Sigmoid colon (tissue), 6 donors: ENCODE measurements at regions not wholly inside any gene's neighbourhood (a gene's known extent, or its start where the extent isn't known, plus 50 kb on each side); places are given as distances from the start of the nearest gene placed in this dataset.
"Not testable (repeated sequence)": the region's sequence is repeated elsewhere in the genome, so short reads cannot be mapped to it uniquely, and the experiment has no call there.

Source experiments
- DNase-seq: peaks from one replicate; pipeline ENCODE4 v3.0.0-alpha.2; 2019
- H3K27ac ChIP-seq, 4 donors: fragments of 200-600 bp; sonication (generic); one replicate each; pipeline ENCODE4 v1.5.1; 2016 to 2019; ENCODE audit warnings: mild to moderate bottlenecking in 1 of 4
- H3K27me3 ChIP-seq, 3 donors: fragments of 200-600 bp; sonication (generic); one replicate each; pipeline ENCODE4 v1.5.1; 2019; ENCODE audit warnings: mild to moderate bottlenecking in 1 of 3
- H3K36me3 ChIP-seq, 4 donors: fragments of 200-600 bp; sonication (generic); one replicate each; pipeline ENCODE4 v1.5.1; 2016 to 2019
- H3K4me1 ChIP-seq, 4 donors: fragments of 200-600 bp; sonication (generic); one replicate each; pipeline ENCODE4 v1.5.1; 2017 to 2019
- H3K4me3 ChIP-seq, 4 donors: fragments of 200-600 bp; sonication (generic); one replicate each; pipeline ENCODE4 v1.5.1; 2017 to 2019; ENCODE audit warnings: mild to moderate bottlenecking in 2 of 4, moderate library complexity in 1 of 4
- H3K9me3 ChIP-seq, 4 donors: fragments of 200-600 bp in 3 of 4; sonication (generic) in 3 of 4; one replicate each; pipeline versions ENCODE4 v1.5.1 to v1.6.1; 2013 to 2019
- EP300 ChIP-seq, 4 donors: sonication (generic); formaldehyde crosslinking; IDR thresholded peaks; one replicate each; pipeline ENCODE4 v1.6.1; 2017; ENCODE audit warnings: antibody characterized with exemption in 4 of 4
- POLR2A ChIP-seq, 2 donors: fragments of 450-650 bp; IDR thresholded peaks; one replicate each; pipeline ENCODE4 v1.6.1; 2016; ENCODE audit warnings: antibody characterized with exemption in 2 of 2, mild to moderate bottlenecking in 2 of 2, moderate library complexity in 2 of 2
- POLR2AphosphoS5 ChIP-seq, 4 donors: sonication (generic); formaldehyde crosslinking; IDR thresholded peaks; one replicate each; pipeline ENCODE4 v1.6.1; 2017; ENCODE audit warnings: antibody characterized with exemption in 4 of 4
- WGBS, 2 donors: extraction: QIAGEN DNeasy Blood & Tissue Kit; methylation state at CpG; one replicate each; pipeline ENCODE4 v1.1.7; 2013; 5-methylcytosine and 5-hydroxymethylcytosine counted together
- intact Hi-C: fragments of 100-400 bp; cut with DNase I; formaldehyde crosslinking; loops from one replicate; pipeline ENCODE4 v1.15.1; 2023
- TF ChIP-seq, protein P1 (sequence below), 4 experiments: fragments of 450-650 bp in 3 of 4; fragments of 200-600 bp in 1 of 4; IDR thresholded peaks; one replicate each; pipeline ENCODE4 v1.5.1; 2016 to 2019; ENCODE audit warnings: antibody characterized with exemption in 4 of 4, mild to moderate bottlenecking in 3 of 4, moderate library complexity in 2 of 4
- donor health status: healthy with polysubstance abuse.
- donor health status: healthy.

DNA sequence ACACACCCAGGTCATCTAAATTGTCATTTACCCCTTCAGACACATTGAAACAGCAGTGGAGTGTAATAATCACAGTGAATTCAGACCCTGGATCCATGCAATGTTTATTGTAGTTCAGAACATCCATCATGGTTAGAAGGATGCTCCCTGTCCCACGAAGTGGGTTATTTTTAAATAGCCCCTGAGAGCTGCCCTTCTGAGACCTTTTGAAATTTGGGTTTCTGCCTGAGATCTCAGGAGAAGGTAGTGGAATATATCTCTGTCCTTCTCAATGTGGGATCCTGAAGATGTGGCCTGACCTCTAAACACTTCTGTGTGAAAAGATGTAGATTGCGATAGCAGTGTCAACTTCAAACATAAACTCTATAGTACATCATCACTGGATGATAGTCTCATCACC is 1080.6 kb downstream of the TMEM121 start:
- Histone ChIP-seq H3K27ac (no peak overlapping the region), H3K27me3 (peaks cover 0 to 10% (median 0%) of the 10 kb centered on the region in 3 donors), H3K4me1 (no peaks in the 10 kb centered on the region), H3K36me3 (no peaks in the 10 kb centered on the region), H3K9me3 (no peaks in the 10 kb centered on the region), H3K4me3 (no peak overlapping the region)
- 69 to 78% methylated on average over 2 of the region's 2 CpGs for WGBS, 2 donors
- intact Hi-C loops = no loop called here
- no peak for DNase-seq
- no peak for TF ChIP-seq POLR2AphosphoS5 (IDR thresholded peaks at IDR 0.05)
- TF ChIP-seq POLR2A (IDR thresholded peaks at IDR 0.05) = no peak
- TF ChIP-seq EP300 (IDR thresholded peaks at IDR 0.05) = no peak
- TF ChIP-seq, protein P1, sequence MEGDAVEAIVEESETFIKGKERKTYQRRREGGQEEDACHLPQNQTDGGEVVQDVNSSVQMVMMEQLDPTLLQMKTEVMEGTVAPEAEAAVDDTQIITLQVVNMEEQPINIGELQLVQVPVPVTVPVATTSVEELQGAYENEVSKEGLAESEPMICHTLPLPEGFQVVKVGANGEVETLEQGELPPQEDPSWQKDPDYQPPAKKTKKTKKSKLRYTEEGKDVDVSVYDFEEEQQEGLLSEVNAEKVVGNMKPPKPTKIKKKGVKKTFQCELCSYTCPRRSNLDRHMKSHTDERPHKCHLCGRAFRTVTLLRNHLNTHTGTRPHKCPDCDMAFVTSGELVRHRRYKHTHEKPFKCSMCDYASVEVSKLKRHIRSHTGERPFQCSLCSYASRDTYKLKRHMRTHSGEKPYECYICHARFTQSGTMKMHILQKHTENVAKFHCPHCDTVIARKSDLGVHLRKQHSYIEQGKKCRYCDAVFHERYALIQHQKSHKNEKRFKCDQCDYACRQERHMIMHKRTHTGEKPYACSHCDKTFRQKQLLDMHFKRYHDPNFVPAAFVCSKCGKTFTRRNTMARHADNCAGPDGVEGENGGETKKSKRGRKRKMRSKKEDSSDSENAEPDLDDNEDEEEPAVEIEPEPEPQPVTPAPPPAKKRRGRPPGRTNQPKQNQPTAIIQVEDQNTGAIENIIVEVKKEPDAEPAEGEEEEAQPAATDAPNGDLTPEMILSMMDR (IDR thresholded peaks at IDR 0.05) = no peak

DNA sequence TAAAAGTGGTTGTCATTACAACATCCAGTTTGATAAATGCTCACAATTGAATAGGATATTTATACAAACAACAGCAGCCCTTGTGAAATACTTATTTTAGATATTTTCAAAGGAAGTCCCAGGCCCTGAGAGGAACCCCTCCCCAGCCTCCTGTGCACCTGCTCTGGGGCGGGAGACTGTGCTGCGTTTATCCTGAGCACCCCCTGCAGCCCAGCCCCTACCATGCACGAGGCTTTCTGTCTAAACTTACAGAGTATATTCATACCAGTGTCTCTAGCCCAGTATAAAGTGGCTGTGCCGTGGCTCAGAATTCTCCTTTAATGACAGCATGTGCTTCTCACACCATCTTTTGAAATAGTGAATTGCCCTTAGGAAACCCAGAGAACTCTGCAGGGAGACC is 1084.3 kb downstream of the TMEM121 start:
- TF ChIP-seq POLR2A (IDR thresholded peaks at IDR 0.05) = no peak
- no peak for TF ChIP-seq EP300 (IDR thresholded peaks at IDR 0.05)
- TF ChIP-seq, protein P1 (IDR thresholded peaks at IDR 0.05) = no peak
- TF ChIP-seq POLR2AphosphoS5 (IDR thresholded peaks at IDR 0.05) = no peak
- no peak for DNase-seq
- no peak overlapping the region for H3K4me3 ChIP-seq
- H3K9me3 ChIP-seq = no peaks in the 10 kb centered on the region
- 41 to 63% methylated on average over 4 of the region's 4 CpGs for WGBS, 2 donors
- no peaks in the 10 kb centered on the region for H3K4me1 ChIP-seq
- no peak overlapping the region for H3K27ac ChIP-seq
- peaks cover 0 to 6% (median 0%) of the 10 kb centered on the region in 3 donors for H3K27me3 ChIP-seq
- intact Hi-C loops = no loop called here
- no peaks in the 10 kb centered on the region for H3K36me3 ChIP-seq

- no peak for DNase-seq
- Histone ChIP-seq H3K4me1 (no peaks in the 10 kb centered on the region), H3K27ac (no peak overlapping the region), H3K9me3 (no peaks in the 10 kb centered on the region), H3K4me3 (no peak overlapping the region), H3K27me3 (peaks cover 0 to 6% (median 0%) of the 10 kb centered on the region in 3 donors), H3K36me3 (no peaks in the 10 kb centered on the region)
- intact Hi-C loops = no loop called here
- 70 to 86% methylated on average over 4 of the region's 4 CpGs for WGBS, 2 donors
- TF ChIP-seq EP300 (IDR thresholded peaks at IDR 0.05) (no peak), POLR2A (IDR thresholded peaks at IDR 0.05) (no peak), POLR2AphosphoS5 (IDR thresholded peaks at IDR 0.05) (no peak)
- TF ChIP-seq, protein P1 (IDR thresholded peaks at IDR 0.05) = no peak
Observed at GRCh38 chr14:106613256-106613655, 1086.9 kb downstream of the TMEM121 start.

DNA sequence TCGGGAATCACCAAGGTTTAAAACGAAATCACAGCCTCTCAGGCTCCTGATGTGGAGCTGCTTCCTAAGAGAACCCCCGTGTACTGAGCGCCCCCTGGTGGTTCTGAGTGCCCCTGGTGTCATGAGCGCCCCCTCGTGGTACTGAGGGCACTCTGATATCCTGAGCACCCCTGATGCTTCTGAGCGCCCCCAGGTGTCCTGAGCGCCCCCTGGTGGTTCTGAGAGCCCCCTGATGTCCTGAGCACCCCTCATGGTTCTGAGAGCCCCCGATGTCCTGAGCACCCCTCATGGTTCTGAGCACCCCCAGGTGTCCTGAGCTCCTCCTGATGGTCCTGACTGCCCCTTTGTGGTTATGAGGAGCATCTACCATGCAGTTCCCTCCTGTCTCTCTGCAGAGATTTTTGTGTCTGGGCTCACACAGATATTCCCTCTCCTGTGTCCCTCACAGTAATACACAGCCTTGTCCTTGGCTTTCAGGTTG is 1092.1 kb downstream of the TMEM121 start:
- 41 to 54% methylated on average over 9 of the region's 9 CpGs for WGBS, 2 donors
- H3K9me3 ChIP-seq, DNase-seq, H3K4me1 ChIP-seq, H3K27ac ChIP-seq, intact Hi-C loops, H3K4me3 ChIP-seq, H3K27me3 ChIP-seq, H3K36me3 ChIP-seq: not testable (repeated sequence)

DNA sequence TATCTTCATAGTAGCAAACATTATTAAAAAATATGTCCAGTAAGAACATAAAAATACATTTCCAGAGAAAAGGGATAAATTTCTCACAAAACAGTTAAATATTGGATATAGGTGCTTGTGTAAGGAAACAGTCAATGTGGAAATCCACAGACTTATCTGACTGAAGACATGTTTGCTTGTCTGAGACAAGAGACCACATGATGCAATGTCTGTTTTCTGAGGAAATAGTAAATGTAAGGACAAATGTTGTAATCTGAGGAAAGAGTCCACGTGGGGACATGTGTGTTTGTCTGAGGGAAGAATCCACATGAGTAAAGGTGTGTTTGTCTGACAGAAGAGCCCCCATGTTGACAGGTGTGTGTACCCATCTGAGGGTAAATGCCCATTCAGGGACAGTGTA is 1093.2 kb downstream of the TMEM121 start:
- intact Hi-C loops = no loop called here
- 8 to 16% methylated on average over 1 of the region's 1 CpG for WGBS, 2 donors

More for the DNA sequence above, 1093.2 kb downstream of the TMEM121 start:
- Histone ChIP-seq H3K36me3 (no peaks in the 10 kb centered on the region), H3K4me1 (no peaks in the 10 kb centered on the region), H3K27ac (no peak overlapping the region), H3K9me3 (no peaks in the 10 kb centered on the region), H3K27me3 (peaks cover 0 to 3% (median 0%) of the 10 kb centered on the region in 3 donors), H3K4me3 (no peak overlapping the region)
- DNase-seq = no peak
- TF ChIP-seq POLR2AphosphoS5 (IDR thresholded peaks at IDR 0.05) (no peak), EP300 (IDR thresholded peaks at IDR 0.05) (no peak), POLR2A (IDR thresholded peaks at IDR 0.05) (no peak)
- TF ChIP-seq, protein P1 (IDR thresholded peaks at IDR 0.05) = no peak
